ENCODE measurements at regions not wholly inside any gene's neighbourhood (a gene's known extent, or its start where the extent isn't known, plus 50 kb on each side); places are given as distances from the start of the nearest gene placed in this dataset.

DNA sequence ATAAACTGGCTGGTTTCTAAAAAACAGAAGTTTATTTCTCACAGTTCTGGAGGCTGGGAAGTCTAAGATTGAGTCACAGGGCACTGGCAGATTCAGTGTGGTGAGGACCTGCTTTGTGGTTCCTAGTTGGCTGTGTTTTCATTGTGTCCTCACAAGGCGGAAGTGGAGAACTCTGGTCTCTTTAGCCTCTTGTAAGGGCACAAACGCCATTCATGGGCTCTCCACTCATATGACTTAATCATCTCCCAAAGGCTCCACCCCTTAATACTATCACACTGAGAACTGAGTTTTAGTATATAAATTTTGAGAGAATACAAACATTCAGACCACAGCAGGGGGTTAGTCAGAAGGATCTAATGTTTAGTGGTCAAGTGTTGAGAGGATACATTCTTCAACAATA, 208.2 kb downstream of the SEC61B start (continued):
- TF ChIP-seq NCOA2 (IDR thresholded peaks at IDR 0.05; ENCODE audit: partially characterized antibody in 2 of 2) (no peak), LCOR (CRISPR knock-in tag; IDR thresholded peaks at IDR 0.05) (no peak)

- BruUV-seq (replicated peaks) = no TSS peak
These were observed 209.0 kb downstream of the SEC61B start for GRCh38 chr9:99431103-99431502.

DNA sequence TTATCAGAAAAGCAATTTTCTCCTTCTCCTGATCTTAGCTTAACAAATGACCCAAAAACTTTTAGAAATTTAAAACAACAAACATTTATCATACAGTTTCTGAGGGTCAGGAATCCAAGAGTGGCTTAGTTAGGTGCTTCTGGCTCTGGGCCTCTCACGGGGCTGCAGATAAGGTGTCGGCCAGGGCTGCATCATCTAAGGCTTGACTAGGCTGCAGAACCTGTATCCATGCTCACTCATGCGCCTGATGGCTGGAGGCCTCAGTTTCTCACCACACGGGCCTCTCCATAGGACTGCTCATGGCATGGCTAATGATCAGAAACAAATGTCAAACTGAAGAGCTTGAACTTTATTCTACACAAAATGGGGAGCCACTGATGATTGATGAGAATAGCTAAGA, 210.0 kb downstream of the SEC61B start:
- CTCF ChIA-PET (ENCODE audit: low intra/inter-chr PET ratio) = no interaction called here
- Histone ChIP-seq H3K79me2 (ENCODE audit: control insufficient read depth, insufficient read depth, low read length) (no peaks in the 10 kb centered on the region), H3K27me3 (ENCODE audit: control insufficient read depth in 2 of 2, insufficient read depth in 2 of 2, low read length in 2 of 2) (peaks cover 1 to 5% of the 10 kb centered on the region in 2 experiments; a peak in 2 of 5 replicates), H3K4me3 (no peak overlapping the region), H3K9me3 (replicated peaks; ENCODE audit: control insufficient read depth, insufficient read depth, low read depth, low read length) (no peaks in the 10 kb centered on the region), H3K36me3 (ENCODE audit: control insufficient read depth, insufficient read depth, low read length) (no peaks in the 10 kb centered on the region), H3K4me1 (replicated peaks in 1 of 2; ENCODE audit: control insufficient read depth in 2 of 2, insufficient read depth in 2 of 2, low read length in 2 of 2) (peaks cover 0 to 4% of the 10 kb centered on the region in 2 experiments; a peak in 2 of 5 replicates), H3K4me2 (ENCODE audit: insufficient read depth, low read length) (no peak overlapping the region), H3K9ac (ENCODE audit: insufficient read depth in 1 of 2, low read depth in 2 of 2, low read length in 2 of 2) (no peak overlapping the region), H2AFZ (ENCODE audit: low read depth, low read length) (no peak overlapping the region), H3K27ac (ENCODE audit: extremely low read depth, low read depth, low read length) (no peak overlapping the region), H4K20me1 (replicated peaks; ENCODE audit: control insufficient read depth, insufficient read depth, low read length) (no peaks in the 10 kb centered on the region), H3K9me1 (ENCODE audit: control insufficient read depth, insufficient read depth, low read length) (no peaks in the 10 kb centered on the region)
- ATAC-seq = no peak
- DNase-seq (ENCODE audit: extremely low read depth in 1 of 4, low spot score in 3 of 4) = no peak
- no TSS peak for BruUV-seq (replicated peaks)
- 9% methylated on average over 4 of the region's 4 CpGs for WGBS (ENCODE audit: insufficient coverage, low coverage, missing lambda C conversion rate)
- POLR2A ChIA-PET = interaction anchor here (0.6 kb wide), 1 partner anchor 13 kb away, joined by 3 read pairs; no protein-coding TSS in a partner anchor
- FAIRE-seq = no peak
- in situ Hi-C loops (cut with MboI) (no loop called here), intact Hi-C loops (cut with micrococcal nuclease) (no loop called here)
- TF ChIP-seq ZC3H8 (IDR thresholded peaks at IDR 0.05) = no peak
- TF ChIP-seq RBBP5 (IDR thresholded peaks at IDR 0.05; ENCODE audit: borderline replicate concordance, insufficient read depth, low read length, poor library complexity, severe bottlenecking) = no peak
- TF ChIP-seq KDM1A (IDR thresholded peaks at IDR 0.05) = no peak
- no peak for TF ChIP-seq PYGO2 (tag; IDR thresholded peaks at IDR 0.05)
- TF ChIP-seq, protein P1, sequence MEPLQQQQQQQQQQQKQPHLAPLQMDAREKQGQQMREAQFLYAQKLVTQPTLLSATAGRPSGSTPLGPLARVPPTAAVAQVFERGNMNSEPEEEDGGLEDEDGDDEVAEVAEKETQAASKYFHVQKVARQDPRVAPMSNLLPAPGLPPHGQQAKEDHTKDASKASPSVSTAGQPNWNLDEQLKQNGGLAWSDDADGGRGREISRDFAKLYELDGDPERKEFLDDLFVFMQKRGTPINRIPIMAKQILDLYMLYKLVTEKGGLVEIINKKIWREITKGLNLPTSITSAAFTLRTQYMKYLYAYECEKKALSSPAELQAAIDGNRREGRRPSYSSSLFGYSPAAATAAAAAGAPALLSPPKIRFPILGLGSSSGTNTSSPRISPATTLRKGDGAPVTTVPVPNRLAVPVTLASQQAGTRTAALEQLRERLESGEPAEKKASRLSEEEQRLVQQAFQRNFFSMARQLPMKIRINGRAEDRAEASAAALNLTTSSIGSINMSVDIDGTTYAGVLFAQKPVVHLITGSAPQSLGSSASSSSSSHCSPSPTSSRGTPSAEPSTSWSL (CRISPR knock-in tag; IDR thresholded peaks at IDR 0.05; ENCODE audit: borderline replicate concordance) = no peak
- no peak for TF ChIP-seq ZNF354B (CRISPR knock-in tag; IDR thresholded peaks at IDR 0.05)
- TF ChIP-seq YBX1 (IDR thresholded peaks at IDR 0.05) = no peak
- TF ChIP-seq TSC22D4 (tag; IDR thresholded peaks at IDR 0.05) = no peak
- no peak for TF ChIP-seq KLF13 (tag; IDR thresholded peaks at IDR 0.05; ENCODE audit: borderline replicate concordance, low read depth)
- no peak for TF ChIP-seq ZNF165 (CRISPR knock-in tag; IDR thresholded peaks at IDR 0.05; ENCODE audit: borderline replicate concordance)
- TF ChIP-seq ZNF584 (CRISPR knock-in tag; IDR thresholded peaks at IDR 0.05; ENCODE audit: low read depth) = no peak

More at GRCh38 chr9:99431103-99431502, 209.0 kb downstream of the SEC61B start:
- Histone ChIP-seq H3K27ac (ENCODE audit: extremely low read depth, low read depth, low read length) (no peak overlapping the region), H3K4me3 (no peak overlapping the region), H3K9ac (ENCODE audit: insufficient read depth in 1 of 2, low read depth in 2 of 2, low read length in 2 of 2) (no peak overlapping the region), H3K79me2 (ENCODE audit: control insufficient read depth, insufficient read depth, low read length) (no peaks in the 10 kb centered on the region), H2AFZ (ENCODE audit: low read depth, low read length) (no peak overlapping the region), H3K9me1 (ENCODE audit: control insufficient read depth, insufficient read depth, low read length) (no peaks in the 10 kb centered on the region), H3K4me2 (ENCODE audit: insufficient read depth, low read length) (no peak overlapping the region), H3K36me3 (ENCODE audit: control insufficient read depth, insufficient read depth, low read length) (no peaks in the 10 kb centered on the region), H4K20me1 (replicated peaks; ENCODE audit: control insufficient read depth, insufficient read depth, low read length) (no peaks in the 10 kb centered on the region), H3K27me3 (ENCODE audit: control insufficient read depth in 2 of 2, insufficient read depth in 2 of 2, low read length in 2 of 2) (no peaks in the 10 kb centered on the region), H3K4me1 (replicated peaks in 1 of 2; ENCODE audit: control insufficient read depth in 2 of 2, insufficient read depth in 2 of 2, low read length in 2 of 2) (peaks cover 0 to 4% of the 10 kb centered on the region in 2 experiments; a peak in 2 of 5 replicates), H3K9me3 (replicated peaks; ENCODE audit: control insufficient read depth, insufficient read depth, low read depth, low read length) (no peaks in the 10 kb centered on the region)
- intact Hi-C loops (cut with micrococcal nuclease) (no loop called here), in situ Hi-C loops (cut with MboI) (no loop called here)
- FAIRE-seq = no peak
- no peak for ATAC-seq
- 0% methylated on average over 1 of the region's 1 CpG for WGBS (ENCODE audit: insufficient coverage, low coverage, missing lambda C conversion rate)
- no peak for TF ChIP-seq TCF3 (CRISPR knock-in tag; IDR thresholded peaks at IDR 0.05)
- CTCF ChIA-PET (ENCODE audit: low intra/inter-chr PET ratio) = no interaction called here
- no peak for DNase-seq (ENCODE audit: extremely low read depth in 1 of 4, low spot score in 3 of 4)
- POLR2A ChIA-PET = no interaction called here
